ENCODE measurements at regions not wholly inside any gene's neighbourhood (a gene's known extent, or its start where the extent isn't known, plus 50 kb on each side); places are given as distances from the start of the nearest gene placed in this dataset.
"Not testable (repeated sequence)": the region's sequence is repeated elsewhere in the genome, so short reads cannot be mapped to it uniquely, and the experiment has no call there.

GRCh38 chr14:43595096-43595772 is 911.8 kb downstream of the FSCB start:
- H3K4me3 Mint-ChIP-seq: no peak overlapping the region
- no peak for ATAC-seq
- H3K27ac Mint-ChIP-seq: no peak overlapping the region
- H3K36me3 Mint-ChIP-seq (ENCODE audit: low read depth): no peaks in the 10 kb centered on the region
- no peaks in the 10 kb centered on the region for H3K27me3 Mint-ChIP-seq
- peaks cover 7% of the 10 kb centered on the region for H3K9me3 Mint-ChIP-seq
- no peak for DNase-seq
- no peaks in the 10 kb centered on the region for H3K4me1 Mint-ChIP-seq

- no peaks in the 10 kb centered on the region for H3K27me3 Mint-ChIP-seq
- H3K36me3 Mint-ChIP-seq (ENCODE audit: low read depth): no peaks in the 10 kb centered on the region
Observed at GRCh38 chr14:43591776-43592175, 915.3 kb downstream of the FSCB start.

DNA sequence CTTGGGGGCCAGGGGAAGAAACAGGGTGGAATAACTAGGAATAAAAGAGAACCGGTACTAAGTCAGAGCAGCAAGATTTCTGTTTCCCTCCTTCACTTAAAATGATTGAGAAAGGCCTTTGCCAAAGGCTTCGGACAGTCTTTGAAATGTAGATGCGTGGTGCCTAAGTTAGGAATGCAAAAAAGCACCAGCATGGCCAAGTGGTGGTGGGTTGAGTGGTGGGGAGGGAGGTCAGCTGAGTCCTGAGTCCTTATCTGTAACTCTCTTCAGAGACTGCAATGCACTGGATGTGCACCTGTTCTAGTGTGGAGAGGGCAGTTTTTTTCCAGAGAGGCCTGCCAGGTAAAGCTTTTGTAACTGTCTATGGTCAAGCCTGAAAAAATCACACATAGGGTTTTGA is 919.9 kb downstream of the FSCB start:
- ATAC-seq (no peak), DNase-seq (no peak)
- Mint-ChIP-seq H3K27me3 (no peaks in the 10 kb centered on the region), H3K9me3 (peaks cover 4% of the 10 kb centered on the region), H3K36me3 (ENCODE audit: low read depth) (no peaks in the 10 kb centered on the region), H3K4me1 (no peaks in the 10 kb centered on the region), H3K4me3 (no peak overlapping the region), H3K27ac (no peak overlapping the region)

More at GRCh38 chr14:43591776-43592175, 915.3 kb downstream of the FSCB start:
- DNase-seq (no peak), ATAC-seq (no peak)
- Mint-ChIP-seq H3K27ac (no peak overlapping the region), H3K4me1 (no peaks in the 10 kb centered on the region), H3K9me3 (peaks cover 3% of the 10 kb centered on the region), H3K4me3 (no peak overlapping the region)

- no peak overlapping the region for H3K4me3 Mint-ChIP-seq
- no peaks in the 10 kb centered on the region for H3K4me1 Mint-ChIP-seq
- H3K27ac Mint-ChIP-seq: no peak overlapping the region
- H3K36me3 Mint-ChIP-seq (ENCODE audit: low read depth): no peaks in the 10 kb centered on the region
- H3K27me3 Mint-ChIP-seq: no peaks in the 10 kb centered on the region
- no peak for ATAC-seq
- DNase-seq: no peak
- peaks cover 4% of the 10 kb centered on the region for H3K9me3 Mint-ChIP-seq
Observed at GRCh38 chr14:43579671-43580070, 927.4 kb downstream of the FSCB start.

DNA sequence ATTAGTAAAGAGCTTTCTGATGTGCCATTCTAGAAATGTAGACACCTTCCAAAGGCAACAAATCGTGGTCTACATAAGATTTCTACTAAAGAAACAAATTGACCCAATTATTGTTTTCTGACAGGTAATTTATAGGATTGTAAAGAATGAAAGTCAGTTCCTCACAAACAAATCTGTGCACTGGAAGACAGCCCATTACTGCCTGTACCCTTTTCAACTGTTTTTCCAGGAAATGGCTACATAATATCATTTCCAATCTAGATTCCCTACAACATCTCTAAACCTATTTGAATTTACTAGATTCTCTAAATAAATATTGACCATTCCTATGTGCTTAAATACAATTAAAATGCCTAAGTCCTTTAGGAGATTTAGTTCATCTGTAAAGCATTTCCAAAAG is 939.1 kb downstream of the FSCB start:
- Mint-ChIP-seq H3K27me3 (no peaks in the 10 kb centered on the region), H3K4me1 (no peaks in the 10 kb centered on the region), H3K9me3 (peaks cover 4% of the 10 kb centered on the region), H3K4me3 (no peak overlapping the region), H3K36me3 (ENCODE audit: low read depth) (no peaks in the 10 kb centered on the region), H3K27ac (no peak overlapping the region)
- ATAC-seq (no peak), DNase-seq (no peak)

GRCh38 chr14:43548368-43548767 is 958.7 kb downstream of the FSCB start:
- no peaks in the 10 kb centered on the region for H3K36me3 Mint-ChIP-seq (ENCODE audit: low read depth)
- no peaks in the 10 kb centered on the region for H3K4me1 Mint-ChIP-seq
- H3K4me3 Mint-ChIP-seq: no peak overlapping the region
- no peaks in the 10 kb centered on the region for H3K9me3 Mint-ChIP-seq
- no peak overlapping the region for H3K27ac Mint-ChIP-seq
- ATAC-seq (no peak), DNase-seq (no peak)
- H3K27me3 Mint-ChIP-seq: no peaks in the 10 kb centered on the region

GRCh38 chr14:43547596-43547995 is 959.5 kb downstream of the FSCB start:
- not testable (repeated sequence) for H3K4me3 Mint-ChIP-seq; H3K4me1 Mint-ChIP-seq; H3K36me3 Mint-ChIP-seq (ENCODE audit: low read depth); H3K9me3 Mint-ChIP-seq; DNase-seq; H3K27me3 Mint-ChIP-seq; H3K27ac Mint-ChIP-seq; ATAC-seq

DNA sequence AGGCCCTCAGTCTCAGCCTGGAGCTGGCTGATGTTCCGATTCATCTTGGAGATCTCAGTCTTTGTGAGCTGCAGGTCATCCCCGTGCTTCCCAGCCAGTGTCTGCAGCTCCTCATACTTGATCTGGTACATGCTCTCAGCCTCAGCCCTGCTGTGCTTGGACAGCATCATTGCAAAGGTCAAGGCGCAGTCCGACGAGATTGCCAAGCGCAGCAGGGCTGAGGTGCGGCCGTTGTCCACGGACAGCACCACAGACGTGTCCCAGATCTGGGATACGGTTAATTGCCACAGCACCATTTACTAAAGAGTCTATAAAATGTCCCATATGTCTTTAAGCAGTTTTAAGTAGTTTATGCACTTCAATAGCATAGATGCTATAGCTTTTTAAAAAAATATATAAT is 965.7 kb downstream of the FSCB start:
- Mint-ChIP-seq H3K27me3 (no peaks in the 10 kb centered on the region), H3K27ac (no peak overlapping the region), H3K4me3 (no peak overlapping the region), H3K9me3 (peaks cover 6% of the 10 kb centered on the region), H3K4me1 (no peaks in the 10 kb centered on the region), H3K36me3 (ENCODE audit: low read depth) (no peaks in the 10 kb centered on the region)
- DNase-seq (no peak), ATAC-seq (no peak)

DNA sequence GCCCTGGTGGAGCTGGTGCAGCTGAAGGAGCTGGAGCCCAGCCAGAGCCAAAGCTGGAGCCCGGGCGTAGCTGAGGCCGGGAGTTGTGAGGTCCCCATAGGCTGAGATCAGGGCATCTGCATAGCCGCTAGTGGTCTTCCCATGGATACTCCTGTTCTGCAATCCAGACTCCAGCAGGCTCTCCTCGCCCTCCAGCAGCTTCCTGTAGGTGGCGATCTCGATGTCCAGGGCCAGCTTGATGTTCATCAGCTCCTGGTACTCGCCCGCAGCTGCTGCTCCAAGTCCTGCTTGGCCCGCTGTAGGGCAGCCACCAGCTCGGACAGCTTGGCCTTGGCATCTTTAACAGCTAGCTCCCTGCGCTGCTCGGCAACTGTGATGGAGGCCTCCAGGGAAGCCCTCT is 966.1 kb downstream of the FSCB start:
- Mint-ChIP-seq H3K27ac (no peak overlapping the region), H3K27me3 (no peaks in the 10 kb centered on the region), H3K9me3 (peaks cover 6% of the 10 kb centered on the region), H3K4me1 (no peaks in the 10 kb centered on the region), H3K36me3 (ENCODE audit: low read depth) (no peaks in the 10 kb centered on the region), H3K4me3 (no peak overlapping the region)
- DNase-seq (no peak), ATAC-seq (no peak)

DNA sequence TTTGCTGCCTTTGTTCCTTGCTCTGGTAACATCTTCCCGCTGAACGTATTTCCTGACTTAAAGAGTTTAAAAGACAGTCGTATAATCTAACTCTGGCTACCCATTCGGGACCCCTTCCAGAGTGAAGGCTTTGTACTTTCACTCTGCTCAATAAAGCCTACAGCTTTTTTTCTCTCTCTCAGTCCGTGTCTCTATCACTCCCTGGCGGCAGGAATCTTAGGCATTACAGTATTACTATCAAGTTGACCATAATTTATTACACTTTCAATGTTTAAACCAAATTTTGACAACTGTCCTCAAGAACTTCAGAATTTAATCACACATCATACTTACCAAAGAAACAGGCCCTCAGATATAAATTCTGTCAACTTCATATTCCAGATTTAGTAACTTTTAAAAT is 967.9 kb downstream of the FSCB start:
- Mint-ChIP-seq H3K4me3 (no peak overlapping the region), H3K9me3 (peaks cover 14% of the 10 kb centered on the region), H3K36me3 (ENCODE audit: low read depth) (no peaks in the 10 kb centered on the region), H3K4me1 (no peaks in the 10 kb centered on the region), H3K27ac (no peak overlapping the region), H3K27me3 (no peaks in the 10 kb centered on the region)
- DNase-seq: no peak
- no peak for ATAC-seq

- no peaks in the 10 kb centered on the region for H3K36me3 Mint-ChIP-seq (ENCODE audit: low read depth)
- no peak overlapping the region for H3K4me3 Mint-ChIP-seq
- H3K4me1 Mint-ChIP-seq: no peaks in the 10 kb centered on the region
- no peaks in the 10 kb centered on the region for H3K27me3 Mint-ChIP-seq
- no peak for DNase-seq
- peaks cover 14% of the 10 kb centered on the region for H3K9me3 Mint-ChIP-seq
- no peak for ATAC-seq
- no peak overlapping the region for H3K27ac Mint-ChIP-seq
Observed at GRCh38 chr14:43535231-43535838, 971.7 kb downstream of the FSCB start.

DNA sequence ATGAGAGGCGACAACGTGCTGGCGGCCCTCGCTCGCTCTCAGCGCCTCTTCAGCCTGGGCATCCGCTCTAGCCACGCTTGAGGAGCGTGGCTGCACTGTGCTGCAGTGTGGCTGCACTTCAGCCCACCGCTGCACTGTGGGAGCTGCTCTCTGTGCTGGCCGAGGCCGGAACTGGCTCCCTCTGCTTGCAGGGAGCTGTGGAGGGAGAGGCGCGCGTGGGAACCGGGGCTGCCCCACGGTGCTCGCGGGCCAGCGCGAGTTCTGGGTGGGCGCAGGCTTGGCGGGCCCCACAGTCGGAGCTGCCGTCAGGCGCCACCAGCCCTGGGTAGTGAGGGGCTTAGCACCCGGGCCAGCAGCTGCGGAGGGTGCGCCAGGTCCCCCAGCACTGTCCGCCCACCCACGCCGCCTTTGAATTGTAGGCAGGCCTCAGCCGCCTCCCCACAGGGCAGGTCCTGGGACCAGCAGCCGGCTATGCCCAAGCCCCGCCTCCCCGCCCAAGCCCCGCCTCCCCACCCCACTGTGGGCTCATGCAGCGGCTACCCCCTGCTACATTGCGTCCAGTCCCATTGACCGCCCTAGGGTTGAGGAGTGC is 974.2 kb downstream of the FSCB start:
- ATAC-seq: no peak

GRCh38 chr14:43528321-43528720 is 978.8 kb downstream of the FSCB start:
- Mint-ChIP-seq H3K36me3 (ENCODE audit: low read depth) (no peaks in the 10 kb centered on the region), H3K4me3 (no peak overlapping the region), H3K4me1 (no peaks in the 10 kb centered on the region), H3K27me3 (no peaks in the 10 kb centered on the region), H3K27ac (no peak overlapping the region), H3K9me3 (peaks cover 4% of the 10 kb centered on the region)
- ATAC-seq (no peak), DNase-seq (no peak)

More for the DNA sequence above, 974.2 kb downstream of the FSCB start:
- H3K27me3 Mint-ChIP-seq: no peaks in the 10 kb centered on the region
- H3K27ac Mint-ChIP-seq: no peak overlapping the region
- no peak for DNase-seq
- no peak overlapping the region for H3K4me3 Mint-ChIP-seq
- no peaks in the 10 kb centered on the region for H3K36me3 Mint-ChIP-seq (ENCODE audit: low read depth)
- H3K9me3 Mint-ChIP-seq: peaks cover 8% of the 10 kb centered on the region
- H3K4me1 Mint-ChIP-seq: no peaks in the 10 kb centered on the region

DNA sequence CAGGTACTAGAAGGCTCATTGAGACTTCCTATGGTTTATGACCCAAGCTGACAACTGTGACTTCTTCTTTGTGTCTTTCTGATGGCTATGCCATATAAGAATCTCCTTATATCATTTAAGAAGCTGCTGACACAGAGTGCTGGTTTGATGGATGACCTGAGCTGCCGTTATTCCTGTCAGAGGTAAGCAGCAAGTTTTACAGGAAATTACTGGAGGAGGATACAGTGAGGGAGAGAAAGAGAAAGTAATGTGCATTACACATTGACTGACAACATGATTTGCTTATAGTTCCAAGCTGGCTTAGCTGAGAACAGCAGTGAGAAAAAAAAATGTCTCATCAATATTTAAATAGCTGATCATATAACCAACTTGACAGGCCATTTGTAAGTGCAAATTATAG is 981.4 kb downstream of the FSCB start:
- Mint-ChIP-seq H3K36me3 (ENCODE audit: low read depth) (no peaks in the 10 kb centered on the region), H3K27me3 (no peaks in the 10 kb centered on the region), H3K4me1 (no peaks in the 10 kb centered on the region), H3K4me3 (no peak overlapping the region), H3K9me3 (peaks cover 4% of the 10 kb centered on the region), H3K27ac (no peak overlapping the region)
- ATAC-seq (no peak), DNase-seq (no peak)

DNA sequence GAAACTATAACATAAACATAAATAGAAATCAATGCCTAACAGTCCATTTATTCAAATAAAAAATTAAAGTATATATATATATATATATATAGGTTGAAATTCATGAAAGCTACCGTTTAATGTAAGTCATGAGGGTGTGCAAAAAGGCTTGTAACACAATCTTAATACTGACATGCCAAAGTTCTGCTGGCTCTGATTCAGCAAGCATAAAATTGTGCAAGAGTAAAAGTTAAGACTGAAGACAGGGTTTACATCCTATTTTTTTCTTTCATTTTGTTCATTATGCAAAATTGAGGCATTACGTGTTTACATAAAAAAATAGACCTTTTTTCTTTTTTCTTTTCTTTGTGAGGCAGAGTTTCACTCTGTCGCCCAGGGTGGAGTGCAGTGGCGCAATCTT is 984.2 kb downstream of the FSCB start:
- H3K4me3 Mint-ChIP-seq: no peak overlapping the region
- H3K27me3 Mint-ChIP-seq: no peaks in the 10 kb centered on the region
- H3K4me1 Mint-ChIP-seq: no peaks in the 10 kb centered on the region
- peaks cover 12% of the 10 kb centered on the region for H3K9me3 Mint-ChIP-seq
- no peak for DNase-seq
- no peak for ATAC-seq
- H3K36me3 Mint-ChIP-seq (ENCODE audit: low read depth): no peaks in the 10 kb centered on the region
- no peak overlapping the region for H3K27ac Mint-ChIP-seq
